HL-60 (cell line): ENCODE measurements at regions not wholly inside any gene's neighbourhood (a gene's known extent, or its start where the extent isn't known, plus 50 kb on each side); places are given as distances from the start of the nearest gene placed in this dataset.

Experiments
- DNase-seq, 2 experiments: peaks; one replicate each; pipeline ENCODE4 v3.0.0-alpha.2; 2010 to 2020; ENCODE audit warnings: low read depth in 1 of 2, low spot score in 1 of 2
- H3K27ac ChIP-seq: fragments of 250-450 bp; sonication (Bioruptor Pico); replicated peaks from 2 replicates; pipeline ENCODE4 v1.5.1; 2020; ENCODE audit warnings: mild to moderate bottlenecking, moderate library complexity
- H3K27me3 ChIP-seq: fragments of 250-450 bp; sonication (Bioruptor Pico); 2 replicates; pipeline ENCODE4 v1.5.1; 2021; ENCODE audit warnings: mild to moderate bottlenecking, moderate library complexity; ENCODE audit not compliant: insufficient read depth, poor library complexity, severe bottlenecking
- H3K4me3 ChIP-seq: replicated peaks from 2 replicates; pipeline ENCODE4 v1.5.1; 2011; ENCODE audit warnings: mild to moderate bottlenecking, control low read depth, low read length; ENCODE audit not compliant: insufficient read depth
- GABPA ChIP-seq: IDR thresholded peaks from 2 replicates; pipeline ENCODE4 v1.6.1; 2012; ENCODE audit warnings: low read depth
- POLR2AphosphoS5 ChIP-seq: IDR thresholded peaks from 2 replicates; pipeline ENCODE4 v1.6.1; 2012; ENCODE audit warnings: low read depth
- SPI1 ChIP-seq: IDR thresholded peaks from 2 replicates; pipeline ENCODE4 v1.6.1; 2012; ENCODE audit warnings: low read depth, mild to moderate bottlenecking, borderline replicate concordance
- TF ChIP-seq, protein P1 (sequence below): IDR thresholded peaks from 2 replicates; pipeline ENCODE4 v1.6.1; 2012; ENCODE audit warnings: low read depth; ENCODE audit not compliant: insufficient replicate concordance
- TF ChIP-seq, protein P2 (sequence below): IDR thresholded peaks from one replicate; pipeline ENCODE4 v1.5.1; 2011; ENCODE audit warnings: low read length, control low read depth, inconsistent platforms; ENCODE audit not compliant: insufficient read depth

DNA sequence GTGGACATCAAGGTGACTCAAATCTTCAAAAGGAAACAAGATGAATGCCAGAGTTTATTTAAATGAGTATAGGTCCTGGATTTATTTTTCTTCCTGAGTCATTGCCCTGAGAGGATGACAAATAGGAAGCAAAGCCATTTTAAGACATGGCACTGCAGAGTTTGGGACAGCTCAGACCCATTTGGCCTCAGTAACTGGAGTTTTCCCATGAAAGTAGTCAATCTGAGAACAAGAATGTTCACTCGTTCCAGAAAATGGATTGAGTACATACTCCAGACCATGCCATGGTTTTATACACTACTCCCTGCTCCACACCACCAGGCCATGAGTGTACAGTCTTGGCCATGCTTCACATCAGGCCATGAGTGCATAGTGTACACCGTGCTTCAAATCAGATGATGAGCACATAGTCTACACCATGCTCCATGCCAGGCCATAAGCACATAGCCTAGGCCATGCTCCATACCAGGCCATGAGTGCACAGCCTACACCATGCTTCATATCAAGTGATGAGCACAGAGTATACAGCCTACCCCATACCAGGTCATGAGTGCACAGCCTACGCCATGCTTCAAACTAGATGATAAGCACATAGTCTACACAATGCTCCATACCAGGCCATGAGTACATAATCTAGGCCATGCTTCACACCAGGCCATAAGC, 202.4 kb downstream of the FBXO15 start:
- Histone ChIP-seq H3K27me3 (peaks cover 3% of the 10 kb centered on the region), H3K27ac (no peak overlapping the region), H3K4me3 (no peak overlapping the region)
- DNase-seq = no peak
- TF ChIP-seq SPI1 (no peak), GABPA (no peak)
- TF ChIP-seq, protein P1, sequence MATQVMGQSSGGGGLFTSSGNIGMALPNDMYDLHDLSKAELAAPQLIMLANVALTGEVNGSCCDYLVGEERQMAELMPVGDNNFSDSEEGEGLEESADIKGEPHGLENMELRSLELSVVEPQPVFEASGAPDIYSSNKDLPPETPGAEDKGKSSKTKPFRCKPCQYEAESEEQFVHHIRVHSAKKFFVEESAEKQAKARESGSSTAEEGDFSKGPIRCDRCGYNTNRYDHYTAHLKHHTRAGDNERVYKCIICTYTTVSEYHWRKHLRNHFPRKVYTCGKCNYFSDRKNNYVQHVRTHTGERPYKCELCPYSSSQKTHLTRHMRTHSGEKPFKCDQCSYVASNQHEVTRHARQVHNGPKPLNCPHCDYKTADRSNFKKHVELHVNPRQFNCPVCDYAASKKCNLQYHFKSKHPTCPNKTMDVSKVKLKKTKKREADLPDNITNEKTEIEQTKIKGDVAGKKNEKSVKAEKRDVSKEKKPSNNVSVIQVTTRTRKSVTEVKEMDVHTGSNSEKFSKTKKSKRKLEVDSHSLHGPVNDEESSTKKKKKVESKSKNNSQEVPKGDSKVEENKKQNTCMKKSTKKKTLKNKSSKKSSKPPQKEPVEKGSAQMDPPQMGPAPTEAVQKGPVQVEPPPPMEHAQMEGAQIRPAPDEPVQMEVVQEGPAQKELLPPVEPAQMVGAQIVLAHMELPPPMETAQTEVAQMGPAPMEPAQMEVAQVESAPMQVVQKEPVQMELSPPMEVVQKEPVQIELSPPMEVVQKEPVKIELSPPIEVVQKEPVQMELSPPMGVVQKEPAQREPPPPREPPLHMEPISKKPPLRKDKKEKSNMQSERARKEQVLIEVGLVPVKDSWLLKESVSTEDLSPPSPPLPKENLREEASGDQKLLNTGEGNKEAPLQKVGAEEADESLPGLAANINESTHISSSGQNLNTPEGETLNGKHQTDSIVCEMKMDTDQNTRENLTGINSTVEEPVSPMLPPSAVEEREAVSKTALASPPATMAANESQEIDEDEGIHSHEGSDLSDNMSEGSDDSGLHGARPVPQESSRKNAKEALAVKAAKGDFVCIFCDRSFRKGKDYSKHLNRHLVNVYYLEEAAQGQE = no peak

DNA sequence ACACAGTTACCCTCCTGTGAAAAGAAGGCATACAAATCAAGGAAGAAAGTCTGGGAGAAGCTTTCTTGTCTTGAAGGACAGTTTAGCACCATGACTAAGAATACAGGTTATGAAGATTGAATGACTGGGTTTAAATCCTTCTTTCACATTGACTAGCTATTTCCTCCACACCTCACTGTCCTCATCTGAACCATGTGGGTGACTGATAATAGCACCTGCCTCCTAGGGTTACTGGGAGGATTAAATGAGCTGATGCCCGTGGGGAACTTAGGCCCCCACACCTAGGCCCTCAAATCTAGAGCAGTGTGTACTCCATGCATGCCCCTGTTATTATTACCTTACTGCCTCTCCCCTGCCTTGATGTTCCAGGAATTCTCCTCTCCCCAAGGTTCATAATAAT, 202.9 kb downstream of the FBXO15 start:
- no peak overlapping the region for H3K4me3 ChIP-seq
- no peak for TF ChIP-seq SPI1
- H3K27ac ChIP-seq = no peak overlapping the region
- no peak for DNase-seq
- peaks cover 7% of the 10 kb centered on the region for H3K27me3 ChIP-seq

DNA sequence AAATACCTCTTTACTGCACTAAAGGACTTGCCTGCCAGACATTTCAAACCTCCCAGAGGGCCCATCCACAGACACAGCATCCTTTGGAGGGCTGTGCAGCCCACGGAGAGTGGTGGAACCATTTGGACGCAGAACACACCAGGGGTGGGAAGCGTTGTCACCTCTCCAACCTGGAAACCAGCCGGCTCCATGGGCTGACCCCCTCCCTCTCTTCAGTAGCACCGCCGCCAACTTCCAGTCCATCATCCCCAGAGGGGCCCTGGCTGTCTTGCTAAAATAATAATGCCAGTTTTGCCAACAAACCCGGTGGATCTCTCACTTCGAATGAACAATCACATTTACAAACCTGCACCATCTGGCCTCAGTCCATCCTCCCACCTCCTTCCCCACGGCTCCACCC, 203.9 kb downstream of the FBXO15 start:
- TF ChIP-seq, protein P1 = no peak
- TF ChIP-seq GABPA = no peak
- TF ChIP-seq, protein P2, sequence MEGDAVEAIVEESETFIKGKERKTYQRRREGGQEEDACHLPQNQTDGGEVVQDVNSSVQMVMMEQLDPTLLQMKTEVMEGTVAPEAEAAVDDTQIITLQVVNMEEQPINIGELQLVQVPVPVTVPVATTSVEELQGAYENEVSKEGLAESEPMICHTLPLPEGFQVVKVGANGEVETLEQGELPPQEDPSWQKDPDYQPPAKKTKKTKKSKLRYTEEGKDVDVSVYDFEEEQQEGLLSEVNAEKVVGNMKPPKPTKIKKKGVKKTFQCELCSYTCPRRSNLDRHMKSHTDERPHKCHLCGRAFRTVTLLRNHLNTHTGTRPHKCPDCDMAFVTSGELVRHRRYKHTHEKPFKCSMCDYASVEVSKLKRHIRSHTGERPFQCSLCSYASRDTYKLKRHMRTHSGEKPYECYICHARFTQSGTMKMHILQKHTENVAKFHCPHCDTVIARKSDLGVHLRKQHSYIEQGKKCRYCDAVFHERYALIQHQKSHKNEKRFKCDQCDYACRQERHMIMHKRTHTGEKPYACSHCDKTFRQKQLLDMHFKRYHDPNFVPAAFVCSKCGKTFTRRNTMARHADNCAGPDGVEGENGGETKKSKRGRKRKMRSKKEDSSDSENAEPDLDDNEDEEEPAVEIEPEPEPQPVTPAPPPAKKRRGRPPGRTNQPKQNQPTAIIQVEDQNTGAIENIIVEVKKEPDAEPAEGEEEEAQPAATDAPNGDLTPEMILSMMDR = no peak
- no peak for TF ChIP-seq SPI1
- TF ChIP-seq POLR2AphosphoS5 = no peak
- DNase-seq = no peak
- Histone ChIP-seq H3K27me3 (peaks cover 7% of the 10 kb centered on the region), H3K4me3 (no peak overlapping the region), H3K27ac (no peak overlapping the region)

DNA sequence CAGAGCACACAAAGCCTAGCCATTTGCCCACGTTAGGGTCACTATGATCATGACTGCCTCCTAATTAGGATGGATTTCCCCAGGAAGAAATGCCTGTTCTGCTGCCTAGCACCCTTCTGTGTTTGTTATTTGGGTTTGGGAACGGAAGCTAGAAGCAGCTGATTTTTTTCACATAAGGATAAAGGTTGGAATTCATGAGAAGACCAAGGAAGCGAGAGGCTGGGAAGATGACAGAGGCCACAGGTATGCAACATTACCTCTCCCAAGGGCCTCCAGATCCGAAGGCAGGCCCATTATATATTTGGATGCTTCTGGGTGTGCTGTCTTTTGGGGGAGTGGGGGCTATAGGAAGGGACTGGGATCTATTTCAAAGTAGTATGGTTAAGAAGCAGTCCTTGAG, 204.7 kb downstream of the FBXO15 start:
- Histone ChIP-seq H3K27ac (no peak overlapping the region), H3K4me3 (no peak overlapping the region), H3K27me3 (peaks cover 7% of the 10 kb centered on the region)
- DNase-seq = no peak
- TF ChIP-seq, protein P1 = no peak
